Right atrium auricular region (tissue), 2 donors: ENCODE measurements at regions not wholly inside any gene's neighbourhood (a gene's known extent, or its start where the extent isn't known, plus 50 kb on each side); places are given as distances from the start of the nearest gene placed in this dataset.
"Not testable (repeated sequence)": the region's sequence is repeated elsewhere in the genome, so short reads cannot be mapped to it uniquely, and the experiment has no call there.

Source experiments
- DNase-seq: peaks from one replicate; pipeline ENCODE4 v3.0.0-alpha.2; 2019; ENCODE audit warnings: low spot score
- H3K27ac ChIP-seq, 2 donors: fragments of 200-600 bp; sonication (generic); 1 replicate in 1 of 2; 2 replicates in 1 of 2; pipeline ENCODE4 v1.5.1; 2016 to 2019
- H3K27me3 ChIP-seq, 2 donors: fragments of 200-600 bp; sonication (generic); one replicate each; pipeline versions ENCODE4 v1.5.1 to v1.6.0; 2017 to 2019
- H3K36me3 ChIP-seq: fragments of 200-600 bp; sonication (generic); one replicate; pipeline ENCODE4 v1.5.1; 2016
- H3K4me1 ChIP-seq, 2 donors: fragments of 200-600 bp; sonication (generic); one replicate each; pipeline versions ENCODE4 v1.5.1 to v1.6.0; 2017 to 2019
- H3K4me3 ChIP-seq, 2 donors: fragments of 200-600 bp; sonication (generic); 1 replicate in 1 of 2; 2 replicates in 1 of 2; pipeline ENCODE4 v1.5.1; 2017 to 2019; ENCODE audit warnings: mild to moderate bottlenecking in 1 of 2, moderate library complexity in 1 of 2
- H3K9me3 ChIP-seq, 2 donors: fragments of 200-600 bp; sonication (generic); one replicate each; pipeline ENCODE4 v1.5.1; 2019
- CTCF ChIP-seq, 2 donors: fragments of 200-600 bp; sonication (generic); IDR thresholded peaks; one replicate each; pipeline ENCODE4 v1.5.1; 2019; ENCODE audit warnings: antibody characterized with exemption in 2 of 2

GRCh38 chr17:55988861-55989260, 164.4 kb upstream of the ANKFN1 start:
- no peaks in the 10 kb centered on the region for H3K36me3 ChIP-seq
- no peaks in the 10 kb centered on the region for H3K4me1 ChIP-seq
- DNase-seq: no peak
- no peaks in the 10 kb centered on the region for H3K27me3 ChIP-seq
- TF ChIP-seq CTCF (IDR thresholded peaks at IDR 0.05): no peak
- H3K4me3 ChIP-seq: no peak overlapping the region
- no peak overlapping the region for H3K27ac ChIP-seq
- no peaks in the 10 kb centered on the region for H3K9me3 ChIP-seq

- no peaks in the 10 kb centered on the region for H3K27me3 ChIP-seq
- H3K27ac ChIP-seq: no peak overlapping the region
- TF ChIP-seq CTCF (IDR thresholded peaks at IDR 0.05): no peak
- no peaks in the 10 kb centered on the region for H3K9me3 ChIP-seq
- H3K4me3 ChIP-seq: no peak overlapping the region
- no peaks in the 10 kb centered on the region for H3K36me3 ChIP-seq
- no peaks in the 10 kb centered on the region for H3K4me1 ChIP-seq
- no peak for DNase-seq
Observed at GRCh38 chr17:55990332-55991006, 162.8 kb upstream of the ANKFN1 start.

GRCh38 chr17:55996826-55997225, 156.4 kb upstream of the ANKFN1 start:
- no peak for DNase-seq
- no peak for TF ChIP-seq CTCF (IDR thresholded peaks at IDR 0.05)
- Histone ChIP-seq H3K9me3 (peaks cover 0 to 8% of the 10 kb centered on the region in 2 donors), H3K27ac (no peak overlapping the region), H3K4me1 (no peaks in the 10 kb centered on the region), H3K36me3 (no peaks in the 10 kb centered on the region), H3K4me3 (no peak overlapping the region), H3K27me3 (no peaks in the 10 kb centered on the region)

- no peak overlapping the region for H3K27ac ChIP-seq
- H3K27me3 ChIP-seq: no peaks in the 10 kb centered on the region
- no peak for DNase-seq
- no peaks in the 10 kb centered on the region for H3K36me3 ChIP-seq
- peaks cover 0 to 8% of the 10 kb centered on the region in 2 donors for H3K9me3 ChIP-seq
- no peaks in the 10 kb centered on the region for H3K4me1 ChIP-seq
- no peak for TF ChIP-seq CTCF (IDR thresholded peaks at IDR 0.05)
- H3K4me3 ChIP-seq: no peak overlapping the region
Observed at GRCh38 chr17:56000411-56000810, 152.9 kb upstream of the ANKFN1 start.

- not testable (repeated sequence) for H3K36me3 ChIP-seq, H3K27ac ChIP-seq, H3K4me3 ChIP-seq, H3K4me1 ChIP-seq, DNase-seq, H3K27me3 ChIP-seq, H3K9me3 ChIP-seq
Observed at GRCh38 chr17:56002656-56003055, 150.6 kb upstream of the ANKFN1 start.

GRCh38 chr17:56009795-56010651, 143.3 kb upstream of the ANKFN1 start:
- TF ChIP-seq CTCF (IDR thresholded peaks at IDR 0.05): no peak
- no peak overlapping the region for H3K4me3 ChIP-seq
- H3K9me3 ChIP-seq: peaks cover 0 to 6% of the 10 kb centered on the region in 2 donors
- H3K27ac ChIP-seq: no peak overlapping the region
- no peaks in the 10 kb centered on the region for H3K27me3 ChIP-seq
- no peaks in the 10 kb centered on the region for H3K4me1 ChIP-seq
- no peaks in the 10 kb centered on the region for H3K36me3 ChIP-seq
- DNase-seq: no peak
